C4-2B (cell line): ENCODE measurements at regions not wholly inside any gene's neighbourhood (a gene's known extent, or its start where the extent isn't known, plus 50 kb on each side); places are given as distances from the start of the nearest gene placed in this dataset.

Experiments
- CTCF ChIP-seq: fragments of 450-650 bp; conservative IDR thresholded peaks from 2 replicates; pipeline ENCODE4 v1.5.1; 2017; ENCODE audit warnings: mild to moderate bottlenecking
- ZFX ChIP-seq: fragments of 450-650 bp; IDR thresholded peaks from 2 replicates; pipeline ENCODE4 v1.6.1; 2017

- TF ChIP-seq CTCF (no peak), ZFX (no peak)
Measured at GRCh38 chr12:102735104-102735503, 181.9 kb downstream of the PAH start.
